Mesenchymal stem cell (in vitro differentiated cells and primary cell): ENCODE measurements at regions not wholly inside any gene's neighbourhood (a gene's known extent, or its start where the extent isn't known, plus 50 kb on each side); places are given as distances from the start of the nearest gene placed in this dataset.

Experiments
- DNase-seq: peaks from one replicate; pipeline ENCODE4 v3.0.0-alpha.2; 2013
- H2AFZ ChIP-seq: one replicate; pipeline ENCODE4 v1.6.1; 2013; ENCODE audit warnings: low read depth, mild to moderate bottlenecking, control low read depth, inconsistent platforms, low read length, moderate library complexity
- H2AK5ac ChIP-seq: 2 replicates; pipeline ENCODE4 v1.6.1; 2013; ENCODE audit warnings: low read length, moderate library complexity, mild to moderate bottlenecking, inconsistent platforms; ENCODE audit not compliant: severe bottlenecking
- H2BK120ac ChIP-seq: one replicate; pipeline ENCODE4 v1.6.1; 2013; ENCODE audit warnings: low read depth, mild to moderate bottlenecking, inconsistent platforms, low read length, moderate library complexity
- H2BK12ac ChIP-seq, 2 experiments: one replicate each; pipeline ENCODE4 v1.6.1; 2013; ENCODE audit warnings: inconsistent platforms in 2 of 2, low read length in 2 of 2, mild to moderate bottlenecking in 2 of 2, moderate library complexity in 2 of 2, control low read depth in 1 of 2
- H2BK15ac ChIP-seq: one replicate; pipeline ENCODE4 v1.6.1; 2013; ENCODE audit warnings: mild to moderate bottlenecking, low read depth, inconsistent platforms; ENCODE audit not compliant: poor library complexity, severe bottlenecking
- H2BK5ac ChIP-seq: 2 replicates; pipeline ENCODE4 v1.6.1; 2013; ENCODE audit warnings: low read depth, mild to moderate bottlenecking, low read length, control low read depth, inconsistent platforms; ENCODE audit not compliant: poor library complexity, severe bottlenecking
- H3K14ac ChIP-seq, 2 experiments: one replicate each; pipeline ENCODE4 v1.6.1; 2013; ENCODE audit warnings: inconsistent platforms in 2 of 2, low read length in 2 of 2, control low read depth in 1 of 2, mild to moderate bottlenecking in 1 of 2, moderate library complexity in 1 of 2
- H3K18ac ChIP-seq, 2 experiments: one replicate each; pipeline ENCODE4 v1.6.1; 2013; ENCODE audit warnings: inconsistent platforms in 2 of 2, low read length in 2 of 2, control low read depth in 1 of 2, low read depth in 1 of 2, mild to moderate bottlenecking in 1 of 2
- H3K23ac ChIP-seq, 2 experiments: one replicate each; pipeline ENCODE4 v1.6.1; 2013; ENCODE audit warnings: inconsistent platforms in 2 of 2, low read length in 2 of 2, mild to moderate bottlenecking in 2 of 2, moderate library complexity in 2 of 2, control low read depth in 1 of 2
- H3K27ac ChIP-seq: 2 replicates; pipeline ENCODE4 v1.5.1; 2013; ENCODE audit warnings: mild to moderate bottlenecking, moderate library complexity, low read length, control low read depth, inconsistent platforms; ENCODE audit not compliant: poor library complexity, severe bottlenecking
- H3K27me3 ChIP-seq, 2 experiments: 2 replicates each; pipeline versions ENCODE4 v1.6.1 to v1.7.0; 2013; ENCODE audit warnings: low read length in 2 of 2, mild to moderate bottlenecking in 2 of 2, moderate library complexity in 2 of 2, control low read depth in 1 of 2, inconsistent platforms in 1 of 2; ENCODE audit not compliant: control insufficient read depth in 1 of 2, insufficient read depth in 1 of 2
- H3K36me3 ChIP-seq, 2 experiments: 2 replicates each; pipeline versions ENCODE4 v1.6.1 to v1.7.0; 2013; ENCODE audit warnings: low read length in 2 of 2, control low read depth in 1 of 2, inconsistent platforms in 1 of 2, low read depth in 1 of 2, mild to moderate bottlenecking in 1 of 2; ENCODE audit not compliant: insufficient read depth in 2 of 2, control insufficient read depth in 1 of 2
- H3K4ac ChIP-seq, 2 experiments: one replicate each; pipeline ENCODE4 v1.6.1; 2013; ENCODE audit warnings: inconsistent platforms in 2 of 2, low read length in 2 of 2, mild to moderate bottlenecking in 2 of 2, moderate library complexity in 2 of 2, control low read depth in 1 of 2, low read depth in 1 of 2
- H3K4me1 ChIP-seq: 2 replicates; pipeline ENCODE4 v1.6.1; 2013; ENCODE audit warnings: low read depth, low read length, control low read depth; ENCODE audit not compliant: control insufficient read depth, insufficient read depth
- H3K4me2 ChIP-seq: 2 replicates; pipeline ENCODE4 v1.6.1; 2013; ENCODE audit warnings: low read length, mild to moderate bottlenecking, inconsistent platforms; ENCODE audit not compliant: poor library complexity, severe bottlenecking
- H3K4me3 ChIP-seq, 2 experiments: 2 replicates each; pipeline versions ENCODE4 v1.5.1 to v1.7.0; 2013; ENCODE audit warnings: low read length in 2 of 2, mild to moderate bottlenecking in 2 of 2, control low read depth in 1 of 2, low read depth in 1 of 2; ENCODE audit not compliant: insufficient read depth in 1 of 2
- H3K79me1 ChIP-seq: replicated peaks from 2 replicates; pipeline ENCODE4 v1.6.1; 2013; ENCODE audit warnings: mild to moderate bottlenecking, control low read depth, low read length, inconsistent platforms; ENCODE audit not compliant: poor library complexity, severe bottlenecking
- H3K9ac ChIP-seq: 2 replicates; pipeline ENCODE4 v1.7.0; 2013; ENCODE audit warnings: mild to moderate bottlenecking, low read length, moderate library complexity
- H3K9me3 ChIP-seq: 2 replicates; pipeline ENCODE4 v1.7.0; 2013; ENCODE audit warnings: mild to moderate bottlenecking, low read length; ENCODE audit not compliant: control insufficient read depth
- H4K8ac ChIP-seq: one replicate; pipeline ENCODE4 v1.6.1; 2013; ENCODE audit warnings: inconsistent platforms, mild to moderate bottlenecking, low read length, moderate library complexity
- H4K91ac ChIP-seq: one replicate; pipeline ENCODE4 v1.6.1; 2013; ENCODE audit warnings: mild to moderate bottlenecking, low read length, inconsistent platforms
- WGBS: methylation state at CpG from one replicate; pipeline ENCODE4 v1.1.7; 2013; ENCODE audit warnings: mixed read lengths; 5-methylcytosine and 5-hydroxymethylcytosine counted together

DNA sequence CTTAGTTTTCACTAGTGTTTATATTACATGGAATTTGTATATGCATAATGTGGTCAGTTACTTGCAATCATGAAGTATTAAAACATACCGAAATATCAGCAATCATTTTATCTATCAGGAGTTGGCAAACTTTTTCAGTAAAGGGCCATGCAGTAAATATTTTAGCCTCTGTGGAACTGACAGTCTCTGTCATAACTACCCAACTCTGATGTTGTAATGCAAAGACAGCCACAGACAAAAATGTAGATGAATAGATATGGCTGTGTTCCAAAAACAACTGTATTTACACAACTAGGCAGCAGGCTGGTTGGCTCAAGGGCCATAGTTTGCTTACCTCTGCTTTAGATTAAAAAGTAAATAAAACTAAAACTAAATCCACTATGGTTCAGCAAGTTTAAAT, 200.2 kb downstream of the HS3ST1 start:
- Histone ChIP-seq H2AFZ (no peak overlapping the region), H2BK120ac (no peak overlapping the region), H3K27me3 (no peaks in the 10 kb centered on the region), H3K4ac (no peak overlapping the region), H3K23ac (no peak overlapping the region), H2BK15ac (no peak overlapping the region), H2BK12ac (no peak overlapping the region), H4K8ac (no peak overlapping the region), H4K91ac (no peak overlapping the region), H3K18ac (no peak overlapping the region), H3K14ac (no peak overlapping the region), H3K9me3 (no peaks in the 10 kb centered on the region), H3K4me1 (no peaks in the 10 kb centered on the region), H2BK5ac (no peak overlapping the region), H3K36me3 (no peaks in the 10 kb centered on the region), H2AK5ac (no peak overlapping the region), H3K79me1 (no peaks in the 10 kb centered on the region), H3K4me3 (no peak overlapping the region), H3K9ac (no peak overlapping the region), H3K4me2 (no peak overlapping the region), H3K27ac (no peak overlapping the region)
- no peak for DNase-seq
- no CpG with 5 or more reads among the region's 1 CpG for WGBS

DNA sequence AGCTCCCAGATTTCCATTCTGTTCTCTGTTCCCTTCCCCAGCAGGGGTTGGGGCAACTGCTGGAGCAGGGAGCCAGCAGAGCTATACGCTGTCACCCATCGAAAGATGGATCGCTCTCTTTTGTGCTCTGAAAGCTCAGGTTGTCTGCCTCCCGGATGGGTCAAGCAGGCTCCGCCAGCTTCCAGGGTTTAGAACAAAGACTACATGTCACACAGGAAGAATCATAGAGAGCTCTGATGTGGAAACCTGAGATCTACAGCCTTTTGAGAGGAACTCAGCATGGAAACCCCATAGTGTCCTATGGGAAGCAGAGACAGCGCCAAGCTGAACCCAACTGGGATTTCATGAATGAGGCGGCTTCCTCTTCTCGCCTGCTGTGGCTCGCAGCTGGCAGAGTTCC, 205.4 kb downstream of the HS3ST1 start:
- Histone ChIP-seq H2AFZ (no peak overlapping the region), H2BK12ac (no peak overlapping the region), H4K91ac (no peak overlapping the region), H3K36me3 (no peaks in the 10 kb centered on the region), H3K14ac (no peak overlapping the region), H3K23ac (no peak overlapping the region), H2BK5ac (no peak overlapping the region), H3K27me3 (peaks cover 0 to 5% of the 10 kb centered on the region in 2 experiments), H3K27ac (no peak overlapping the region), H3K9me3 (no peaks in the 10 kb centered on the region), H2AK5ac (no peak overlapping the region), H3K4me2 (no peak overlapping the region), H3K79me1 (no peaks in the 10 kb centered on the region), H3K4me3 (no peak overlapping the region), H2BK120ac (no peak overlapping the region), H3K4me1 (no peaks in the 10 kb centered on the region), H3K18ac (no peak overlapping the region), H3K4ac (no peak overlapping the region), H4K8ac (no peak overlapping the region), H3K9ac (no peak overlapping the region), H2BK15ac (no peak overlapping the region)
- no peak for DNase-seq
- WGBS, result 94% methylated on average over 9 of the region's 9 CpGs

DNA sequence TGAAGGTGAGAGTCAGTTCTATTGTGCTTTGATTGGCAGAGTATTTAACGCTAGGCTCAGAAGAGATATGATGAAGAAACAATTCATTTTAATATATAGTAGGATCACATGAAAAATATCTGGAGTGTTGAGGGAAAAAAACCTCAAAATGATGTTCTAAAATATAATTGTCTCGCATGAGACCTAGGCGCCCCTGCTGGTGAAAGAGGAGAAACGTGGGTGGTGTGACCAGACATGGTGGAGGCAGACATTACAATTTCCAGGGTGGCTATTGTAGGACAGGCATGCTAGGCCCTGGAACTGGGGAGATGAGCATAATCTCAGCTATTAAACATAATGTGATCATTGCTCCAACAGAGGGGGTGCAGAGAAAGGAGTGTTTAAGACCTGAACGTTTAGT, 210.0 kb downstream of the HS3ST1 start:
- Histone ChIP-seq H2BK120ac (no peak overlapping the region), H2BK5ac (no peak overlapping the region), H3K4me2 (no peak overlapping the region), H4K8ac (no peak overlapping the region), H3K14ac (no peak overlapping the region), H3K18ac (no peak overlapping the region), H3K27me3 (peaks cover 0 to 5% of the 10 kb centered on the region in 2 experiments), H3K23ac (no peak overlapping the region), H2AK5ac (no peak overlapping the region), H4K91ac (no peak overlapping the region), H3K36me3 (no peaks in the 10 kb centered on the region), H3K27ac (no peak overlapping the region), H2AFZ (no peak overlapping the region), H3K79me1 (no peaks in the 10 kb centered on the region), H2BK15ac (no peak overlapping the region), H3K9me3 (peaks cover 3% of the 10 kb centered on the region), H3K4ac (no peak overlapping the region), H2BK12ac (no peak overlapping the region), H3K9ac (no peak overlapping the region), H3K4me1 (no peaks in the 10 kb centered on the region), H3K4me3 (no peak overlapping the region)
- DNase-seq, result no peak
- WGBS, result 82% methylated on average over 4 of the region's 5 CpGs

DNA sequence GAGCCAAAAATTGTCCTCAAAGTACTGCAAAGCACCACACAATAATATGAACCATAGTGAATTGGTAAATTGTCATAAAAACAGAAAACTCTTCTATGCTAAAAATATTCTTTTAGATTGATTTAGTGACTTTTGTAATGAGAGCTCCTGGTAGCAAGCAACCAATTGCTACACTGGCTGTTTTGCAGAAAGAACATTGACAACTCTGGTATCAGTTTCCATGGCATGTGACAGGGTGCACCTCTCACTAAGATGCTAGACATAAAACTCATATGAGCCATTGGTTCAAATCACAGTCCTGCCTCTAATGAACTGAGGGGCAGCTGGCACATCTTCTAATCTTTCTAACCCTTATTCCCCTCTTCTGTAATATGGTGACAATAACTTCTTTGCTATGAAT, 212.2 kb downstream of the HS3ST1 start:
- Histone ChIP-seq H3K27me3 (no peaks in the 10 kb centered on the region), H2BK120ac (no peak overlapping the region), H3K27ac (no peak overlapping the region), H3K9me3 (peaks cover 3% of the 10 kb centered on the region), H3K23ac (no peak overlapping the region), H3K4me2 (no peak overlapping the region), H3K4me3 (no peak overlapping the region), H3K18ac (no peak overlapping the region), H2AFZ (no peak overlapping the region), H2BK12ac (no peak overlapping the region), H2BK15ac (no peak overlapping the region), H3K14ac (no peak overlapping the region), H3K4ac (no peak overlapping the region), H4K8ac (no peak overlapping the region), H3K79me1 (no peaks in the 10 kb centered on the region), H4K91ac (no peak overlapping the region), H2BK5ac (no peak overlapping the region), H3K4me1 (no peaks in the 10 kb centered on the region), H3K9ac (no peak overlapping the region), H3K36me3 (no peaks in the 10 kb centered on the region), H2AK5ac (no peak overlapping the region)
- no peak for DNase-seq
